Psoas muscle (tissue), 7 donors: ENCODE measurements at regions not wholly inside any gene's neighbourhood (a gene's known extent, or its start where the extent isn't known, plus 50 kb on each side); places are given as distances from the start of the nearest gene placed in this dataset.

Source experiments
- ATAC-seq, 4 donors: fragments of 200-7000 bp; cut with Tn5 transposase; one replicate each; pipeline ENCODE4 v1.9.1; 2020; ENCODE audit warnings: moderate library complexity in 3 of 4, mild to moderate bottlenecking in 2 of 4
- DNase-seq, 2 donors: peaks; one replicate each; pipeline ENCODE4 v3.0.0-alpha.2; 2020
- H3K27ac ChIP-seq: fragments of 200-600 bp; one replicate; pipeline ENCODE4 v1.8.0; 2022
- H3K27me3 ChIP-seq, 3 donors: fragments of 200-600 bp in 1 of 3; one replicate each; pipeline versions ENCODE4 v1.6.1 to v1.8.0; 2013 to 2022; ENCODE audit warnings: low read length in 2 of 3, mild to moderate bottlenecking in 2 of 3, moderate library complexity in 1 of 3; ENCODE audit not compliant: insufficient read depth in 3 of 3
- H3K36me3 ChIP-seq, 2 donors: fragments of 200-600 bp in 1 of 2; one replicate each; pipeline versions ENCODE4 v1.6.1 to v1.8.0; 2013 to 2022; ENCODE audit warnings: low read depth in 1 of 2, mild to moderate bottlenecking in 1 of 2, moderate library complexity in 1 of 2; ENCODE audit not compliant: insufficient read depth in 1 of 2
- H3K4me1 ChIP-seq: fragments of 200-600 bp; one replicate; pipeline ENCODE4 v1.8.0; 2022
- H3K4me3 ChIP-seq: fragments of 200-600 bp; one replicate; pipeline ENCODE4 v1.8.0; 2022; ENCODE audit warnings: mild to moderate bottlenecking
- H3K9me3 ChIP-seq: fragments of 200-600 bp; one replicate; pipeline ENCODE4 v1.8.0; 2022
- WGBS, 3 donors: extraction: QIAGEN DNeasy Blood & Tissue Kit; methylation state at CpG; one replicate each; pipeline versions ENCODE4 v1.1.6 to v1.1.7; 2013; 5-methylcytosine and 5-hydroxymethylcytosine counted together
- intact Hi-C, 2 donors: fragments of 100-400 bp; cut with DNase I; formaldehyde crosslinking; loops; one replicate each; pipeline versions ENCODE4 v1.11.0 to v1.14.2; 2022
- TF ChIP-seq, protein P1 (sequence below): fragments of 200-600 bp; IDR thresholded peaks from one replicate; pipeline ENCODE4 v1.8.0; 2022; ENCODE audit warnings: antibody characterized with exemption
- donor health status: healthy with polysubstance abuse.
- donor health status: DM: no; HTN: no; CAD: no; lungs with moderate emphysema.
- donor health status: Bipolar disorder and iron deficiency.
- donor health status: healthy.
- donor health status: DM: yes; HTN: yes; CAD: no.
- donor health status: DM: no; HTN: no; CAD: no.
- donor health status: DM: yes; HTN: yes; CAD: no.

DNA sequence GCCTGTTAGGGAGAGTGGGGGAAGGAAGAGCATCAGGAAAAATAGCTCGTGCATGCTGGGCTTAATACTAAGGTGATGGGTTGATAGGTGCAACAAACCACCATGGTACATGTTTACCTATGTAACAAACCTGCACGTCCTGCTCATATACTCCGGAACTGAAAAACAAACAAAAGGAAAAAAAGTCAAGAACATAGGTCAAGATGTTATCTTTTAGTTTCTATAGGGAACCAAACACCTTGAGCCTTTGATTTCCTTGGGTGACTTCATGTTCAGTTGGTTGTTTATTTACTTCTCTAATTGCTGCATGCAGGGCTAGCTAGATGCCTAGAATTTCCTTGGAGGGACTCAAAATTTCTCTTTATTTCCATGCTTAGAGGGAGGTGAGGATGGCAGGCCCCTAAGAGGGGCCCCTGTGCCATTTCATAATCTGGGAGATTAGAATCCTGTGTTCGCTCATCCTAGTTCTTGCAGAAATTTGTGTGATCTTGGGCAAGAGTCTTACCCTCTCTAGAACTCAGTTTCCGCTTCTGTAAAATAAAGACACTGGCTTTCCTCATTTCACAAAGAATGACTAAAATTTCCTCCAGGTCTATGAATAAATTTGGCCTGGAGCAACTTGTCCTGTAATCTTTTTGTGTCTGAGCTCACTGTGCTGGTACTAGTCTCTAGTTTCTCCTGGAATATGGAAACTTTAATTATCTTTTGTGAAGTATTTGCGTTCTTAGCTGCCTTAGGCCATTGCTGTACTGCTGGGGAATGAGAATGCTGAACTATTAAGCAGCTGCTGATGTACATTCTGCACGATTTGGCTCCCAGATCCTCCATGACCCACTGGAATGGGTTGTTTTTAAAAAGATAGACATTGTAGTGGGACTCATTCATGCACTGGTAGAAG, 457.5 kb downstream of the EDEM1 start:
- intact Hi-C loops, result no loop called here
- Histone ChIP-seq H3K36me3 (no peaks in the 10 kb centered on the region), H3K27me3 (no peaks in the 10 kb centered on the region), H3K9me3 (no peaks in the 10 kb centered on the region), H3K4me1 (no peaks in the 10 kb centered on the region), H3K27ac (no peak overlapping the region), H3K4me3 (no peak overlapping the region)
- DNase-seq (no peak), ATAC-seq (no peak)
- TF ChIP-seq, protein P1, sequence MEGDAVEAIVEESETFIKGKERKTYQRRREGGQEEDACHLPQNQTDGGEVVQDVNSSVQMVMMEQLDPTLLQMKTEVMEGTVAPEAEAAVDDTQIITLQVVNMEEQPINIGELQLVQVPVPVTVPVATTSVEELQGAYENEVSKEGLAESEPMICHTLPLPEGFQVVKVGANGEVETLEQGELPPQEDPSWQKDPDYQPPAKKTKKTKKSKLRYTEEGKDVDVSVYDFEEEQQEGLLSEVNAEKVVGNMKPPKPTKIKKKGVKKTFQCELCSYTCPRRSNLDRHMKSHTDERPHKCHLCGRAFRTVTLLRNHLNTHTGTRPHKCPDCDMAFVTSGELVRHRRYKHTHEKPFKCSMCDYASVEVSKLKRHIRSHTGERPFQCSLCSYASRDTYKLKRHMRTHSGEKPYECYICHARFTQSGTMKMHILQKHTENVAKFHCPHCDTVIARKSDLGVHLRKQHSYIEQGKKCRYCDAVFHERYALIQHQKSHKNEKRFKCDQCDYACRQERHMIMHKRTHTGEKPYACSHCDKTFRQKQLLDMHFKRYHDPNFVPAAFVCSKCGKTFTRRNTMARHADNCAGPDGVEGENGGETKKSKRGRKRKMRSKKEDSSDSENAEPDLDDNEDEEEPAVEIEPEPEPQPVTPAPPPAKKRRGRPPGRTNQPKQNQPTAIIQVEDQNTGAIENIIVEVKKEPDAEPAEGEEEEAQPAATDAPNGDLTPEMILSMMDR, result no peak
- WGBS, 3 donors, result 65 to 76% (median 74%) methylated on average over 7 of the region's 7 CpGs

DNA sequence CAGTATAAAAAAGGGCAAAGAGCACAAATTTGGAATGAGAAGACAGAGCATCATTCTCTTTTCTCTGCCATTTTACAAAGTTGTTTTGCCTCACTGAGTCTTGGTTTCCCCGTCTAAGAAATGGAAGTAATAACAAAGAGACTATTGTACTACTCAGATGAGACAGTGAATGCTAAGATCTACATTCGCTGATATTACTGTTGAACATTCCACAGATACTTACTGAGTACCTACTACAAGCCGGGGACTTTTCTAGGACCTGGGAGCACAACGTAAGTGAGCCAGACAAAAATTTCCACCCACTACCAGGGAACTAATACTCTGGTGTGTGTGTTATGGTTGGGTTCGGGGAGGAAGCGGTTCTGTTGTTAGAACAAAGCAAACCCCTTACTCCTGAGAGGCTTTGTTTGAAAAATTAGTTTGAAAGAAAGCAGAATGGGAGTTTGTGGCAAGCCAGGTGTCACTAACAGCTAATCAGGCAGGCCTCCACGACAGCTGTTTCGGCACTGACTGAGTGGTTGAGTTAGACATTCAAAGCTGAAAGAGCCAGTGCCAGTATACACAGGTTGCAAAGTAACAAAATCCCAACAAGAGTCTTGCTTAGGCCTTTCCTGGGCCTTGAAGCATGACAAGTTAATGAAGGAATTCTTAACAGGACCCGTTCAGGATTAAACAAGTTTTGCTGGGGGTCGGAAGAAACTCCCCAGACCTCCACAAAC, 458.3 kb downstream of the EDEM1 start:
- H3K4me1 ChIP-seq, result no peaks in the 10 kb centered on the region
- DNase-seq (no peak), ATAC-seq (no peak)
- no peaks in the 10 kb centered on the region for H3K27me3 ChIP-seq
- H3K36me3 ChIP-seq, result no peaks in the 10 kb centered on the region
- intact Hi-C loops, result no loop called here
- WGBS, 3 donors, result 64 to 71% (median 68%) methylated on average over 10 of the region's 10 CpGs
- no peaks in the 10 kb centered on the region for H3K9me3 ChIP-seq
- TF ChIP-seq, protein P1, result no peak
- no peak overlapping the region for H3K27ac ChIP-seq
- H3K4me3 ChIP-seq, result no peak overlapping the region

DNA sequence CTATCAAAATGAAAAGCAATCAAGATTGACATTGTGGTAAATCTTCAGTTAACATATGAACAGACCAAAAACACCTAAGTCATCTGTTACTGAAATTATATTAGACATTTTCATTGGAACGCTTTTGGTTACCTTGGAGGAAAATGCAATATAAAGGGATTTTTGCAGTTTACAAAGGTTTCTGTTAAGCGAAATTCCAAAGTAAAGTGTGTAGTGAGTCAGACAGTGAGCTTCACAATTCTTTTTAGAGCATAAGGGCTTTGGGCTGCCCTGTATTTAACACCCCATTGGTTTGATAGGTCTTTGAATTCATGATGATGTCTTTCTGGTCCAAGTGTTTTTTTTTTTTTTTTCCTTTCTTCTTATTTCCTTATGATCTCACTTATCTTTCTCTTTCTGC, 462.8 kb downstream of the EDEM1 start:
- intact Hi-C loops, result no loop called here
- Histone ChIP-seq H3K4me1 (no peaks in the 10 kb centered on the region), H3K9me3 (no peaks in the 10 kb centered on the region), H3K36me3 (no peaks in the 10 kb centered on the region), H3K27ac (no peak overlapping the region), H3K4me3 (no peak overlapping the region), H3K27me3 (no peaks in the 10 kb centered on the region)
- 46 to 83% (median 73%) methylated on average over 2 of the region's 2 CpGs for WGBS, 3 donors
- ATAC-seq, result no peak
- no peak for DNase-seq
- TF ChIP-seq, protein P1, result no peak

DNA sequence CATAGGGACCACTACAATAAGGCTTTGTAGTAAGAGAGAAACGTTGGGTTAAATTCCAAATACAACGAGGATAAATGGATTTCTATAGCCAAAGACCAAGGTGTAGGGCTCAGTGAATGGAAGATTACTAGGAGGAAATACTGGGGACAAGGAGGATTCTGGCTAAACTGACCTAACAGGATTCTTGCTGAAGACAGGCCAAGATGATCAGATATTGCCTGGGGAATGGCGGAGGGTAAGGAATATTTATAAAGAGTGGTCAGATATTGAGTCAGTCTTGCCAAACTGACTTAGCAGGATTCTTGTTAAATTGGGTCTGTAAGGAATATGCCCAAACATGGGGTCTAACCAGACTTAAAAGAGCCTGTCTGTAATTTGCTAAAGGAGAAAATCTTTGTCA, 463.8 kb downstream of the EDEM1 start:
- TF ChIP-seq, protein P1, result no peak
- Histone ChIP-seq H3K27me3 (no peaks in the 10 kb centered on the region), H3K36me3 (no peaks in the 10 kb centered on the region), H3K4me3 (no peak overlapping the region), H3K27ac (no peak overlapping the region), H3K9me3 (no peaks in the 10 kb centered on the region), H3K4me1 (no peaks in the 10 kb centered on the region)
- WGBS, 3 donors, result 73 to 78% (median 74%) methylated on average over 3 of the region's 3 CpGs
- intact Hi-C loops, result no loop called here
- no peak for ATAC-seq
- DNase-seq, result no peak
